ENCODE measurements at regions not wholly inside any gene's neighbourhood (a gene's known extent, or its start where the extent isn't known, plus 50 kb on each side); places are given as distances from the start of the nearest gene placed in this dataset.
"Not testable (repeated sequence)": the region's sequence is repeated elsewhere in the genome, so short reads cannot be mapped to it uniquely, and the experiment has no call there.

GRCh38 chr3:193801097-193801496 lies 208.1 kb downstream of the OPA1 start:
- no peak for DNase-seq (ENCODE audit: low spot score)

- peak; percentile 61 for DNase-seq (ENCODE audit: low spot score)
These were observed 210.3 kb downstream of the OPA1 start for GRCh38 chr3:193803288-193803687.

DNA sequence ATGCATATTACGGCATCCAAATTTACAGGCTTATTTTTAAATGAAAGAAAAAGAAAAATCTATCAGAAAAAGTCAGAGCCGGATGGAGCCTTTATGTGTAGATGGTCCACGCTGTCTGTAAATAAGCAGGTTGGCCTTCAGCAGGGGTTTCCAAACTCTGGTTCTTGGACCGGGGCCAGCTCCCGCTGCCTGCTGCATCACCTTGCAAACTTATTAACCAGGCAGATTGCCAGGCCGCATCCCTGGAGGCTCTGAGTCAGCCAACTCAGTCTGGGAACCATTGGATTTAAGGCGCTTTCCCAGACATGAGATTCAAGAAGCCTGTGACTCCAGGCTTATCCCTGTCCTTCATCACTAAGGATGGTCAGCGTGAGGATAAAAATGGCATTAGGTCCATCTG lies 212.4 kb downstream of the OPA1 start:
- peak; percentile 82 for DNase-seq (ENCODE audit: low spot score)

GRCh38 chr3:193808317-193808716 lies 215.3 kb downstream of the OPA1 start:
- no peak for DNase-seq (ENCODE audit: low spot score)

GRCh38 chr3:193809106-193809505 lies 216.1 kb downstream of the OPA1 start:
- no peak for DNase-seq (ENCODE audit: low spot score)

- DNase-seq (ENCODE audit: low spot score) = no peak
These were observed 219.2 kb downstream of the OPA1 start for GRCh38 chr3:193812078-193812725.

DNA sequence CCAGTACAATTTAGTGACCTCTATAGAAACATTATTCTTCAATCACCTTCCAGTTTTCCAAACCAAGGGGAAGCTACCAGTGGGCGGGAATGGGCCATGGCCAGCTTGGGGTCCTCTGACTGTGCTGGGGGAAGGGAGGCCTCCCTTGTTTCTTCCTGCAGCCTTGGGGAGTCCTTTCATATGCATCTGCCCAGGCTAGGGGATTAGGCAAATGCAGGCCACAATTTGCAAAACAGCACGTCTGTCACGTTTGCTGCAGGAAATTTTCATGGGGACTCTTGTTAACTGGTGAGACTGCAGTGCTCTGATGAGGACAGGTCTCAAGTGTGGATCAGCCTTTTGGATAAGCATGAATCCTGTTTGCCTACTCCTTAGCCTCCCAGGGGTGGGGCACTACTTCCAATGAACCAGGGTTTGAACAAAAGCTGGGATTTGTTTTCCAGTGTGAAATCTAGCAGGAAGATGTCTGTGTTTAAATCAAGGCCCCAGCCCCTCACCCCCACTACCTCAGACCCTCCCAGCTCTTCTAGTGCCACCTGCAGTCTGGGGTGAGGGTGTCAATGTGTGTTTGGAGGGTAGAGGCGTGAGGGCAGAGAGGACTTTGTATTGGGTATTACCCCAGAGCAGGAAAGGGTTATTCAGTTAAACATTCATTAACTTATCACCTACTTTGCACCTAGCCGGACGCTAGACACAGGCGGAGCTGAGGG lies 219.9 kb downstream of the OPA1 start:
- no peak for DNase-seq (ENCODE audit: low spot score)

GRCh38 chr3:193813501-193813830 lies 220.5 kb downstream of the OPA1 start:
- no peak for DNase-seq (ENCODE audit: low spot score)

GRCh38 chr3:193814166-193814892 lies 221.3 kb downstream of the OPA1 start:
- no peak for DNase-seq (ENCODE audit: low spot score)

DNA sequence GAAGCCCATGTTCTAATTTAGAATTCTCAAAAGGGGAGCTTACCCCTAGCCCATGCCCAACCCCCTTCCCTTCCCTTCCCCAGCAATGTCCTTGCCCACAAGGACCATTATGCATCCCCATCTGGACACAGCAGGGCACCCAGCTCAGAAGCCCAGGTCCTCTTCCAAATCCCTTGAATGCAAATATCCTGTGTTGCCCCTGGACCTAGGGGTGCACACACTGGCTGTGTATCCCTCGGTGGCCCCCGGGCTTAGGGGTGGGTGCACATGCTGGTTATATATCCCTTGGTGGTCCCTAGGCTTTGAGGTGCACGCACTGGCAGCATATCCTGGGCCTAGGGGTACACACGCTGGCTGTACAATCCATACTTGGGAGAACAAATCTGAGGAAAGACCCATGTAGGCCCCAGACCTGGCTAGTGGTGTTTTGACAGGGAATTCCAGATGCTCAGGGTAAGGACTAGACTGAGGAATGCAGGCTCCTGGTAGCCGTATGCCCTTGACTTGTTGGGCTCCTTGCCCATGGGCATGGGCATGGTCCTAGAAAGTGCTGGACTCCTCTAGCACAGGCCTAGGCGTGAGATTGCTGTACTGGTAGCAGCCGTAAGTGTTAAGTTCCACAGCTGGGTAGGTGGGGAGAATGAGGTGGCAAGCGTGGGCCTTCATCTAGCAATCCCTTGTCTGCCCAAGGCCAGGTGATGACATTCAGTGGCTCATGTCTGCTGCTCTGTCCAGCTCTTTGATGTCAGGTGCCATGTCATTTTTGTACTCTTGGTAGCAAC lies 222.4 kb downstream of the OPA1 start:
- DNase-seq (ENCODE audit: low spot score) = no peak

- no peak for DNase-seq (ENCODE audit: low spot score)
These were observed 223.0 kb downstream of the OPA1 start for GRCh38 chr3:193816028-193816395.

DNA sequence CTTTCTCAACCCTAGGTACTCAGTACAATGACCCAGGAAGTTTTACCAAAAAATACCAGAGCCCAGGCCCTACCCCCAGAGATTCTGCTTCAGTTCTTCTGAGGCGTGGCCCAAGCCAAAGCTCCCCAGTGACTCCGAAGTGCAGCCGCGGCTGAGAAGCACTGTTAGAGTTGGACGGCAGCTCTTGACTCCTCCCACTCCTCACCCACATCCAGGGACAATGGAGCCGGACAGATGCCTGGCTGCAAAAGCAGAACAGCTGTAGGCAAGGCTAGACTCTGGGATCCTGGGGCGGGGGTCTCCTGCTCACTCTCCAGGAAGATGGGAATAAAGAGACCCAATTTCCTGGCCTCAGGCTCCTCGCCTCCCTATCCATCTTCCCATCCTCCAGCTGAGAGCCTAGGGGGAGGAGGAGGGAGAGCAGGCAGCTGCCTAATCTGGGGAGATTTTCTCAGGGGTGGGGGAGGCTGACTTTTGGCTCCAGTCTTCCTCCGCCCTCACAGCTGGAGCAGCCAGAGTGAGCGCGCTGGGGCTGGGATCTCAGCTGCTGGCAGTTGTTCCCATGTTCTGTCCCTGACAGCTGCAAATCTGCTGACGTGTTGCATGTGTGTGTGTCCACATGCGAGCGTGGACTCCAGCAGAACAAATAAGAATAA lies 223.8 kb downstream of the OPA1 start:
- DNase-seq (ENCODE audit: low spot score) = peak; percentile 79

DNA sequence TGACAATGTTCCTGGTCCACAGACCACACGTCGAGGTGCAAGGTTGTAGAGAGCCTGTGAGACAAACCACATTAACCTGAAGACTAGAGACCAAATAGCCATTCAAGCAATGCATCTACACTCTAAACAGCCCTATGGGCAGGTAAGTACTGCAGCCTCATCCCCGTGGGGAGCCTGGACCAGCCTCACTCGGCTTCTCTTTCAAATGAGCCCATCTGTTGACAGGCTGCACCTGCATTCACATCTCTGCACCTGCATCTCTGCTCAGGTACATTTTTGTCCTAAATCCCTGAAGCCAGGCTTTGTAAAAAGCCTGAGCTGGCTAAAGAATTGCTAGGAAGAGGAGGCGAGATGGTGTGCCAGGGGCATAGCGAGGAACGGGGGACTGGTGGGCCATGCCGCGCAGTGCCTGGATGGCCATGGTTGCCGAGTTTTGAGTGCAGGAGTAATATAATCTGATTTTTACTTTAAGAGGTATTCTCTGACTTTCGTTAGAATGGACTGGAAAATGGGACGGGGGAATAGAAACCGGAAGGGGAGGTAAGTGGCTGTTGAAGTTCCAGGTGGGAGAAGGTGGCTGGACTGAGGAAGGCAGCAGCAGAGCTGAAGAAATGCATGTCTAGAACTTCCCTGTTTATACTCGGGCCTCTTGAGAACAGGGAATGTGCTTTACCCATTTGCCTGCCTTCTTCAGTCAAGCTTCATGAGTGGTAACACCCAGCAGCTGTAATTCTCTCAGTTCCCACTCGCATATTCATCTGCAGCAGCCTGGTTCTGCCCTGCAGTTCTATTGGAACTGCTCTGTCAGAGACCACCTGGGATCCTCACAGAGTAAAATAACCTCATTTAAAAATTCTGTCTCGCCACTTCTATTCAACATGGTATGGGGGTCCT lies 226.4 kb downstream of the OPA1 start:
- DNase-seq (ENCODE audit: low spot score) = no peak

- no peak for DNase-seq (ENCODE audit: low spot score)
These were observed 228.2 kb downstream of the OPA1 start for GRCh38 chr3:193821151-193821668.

DNA sequence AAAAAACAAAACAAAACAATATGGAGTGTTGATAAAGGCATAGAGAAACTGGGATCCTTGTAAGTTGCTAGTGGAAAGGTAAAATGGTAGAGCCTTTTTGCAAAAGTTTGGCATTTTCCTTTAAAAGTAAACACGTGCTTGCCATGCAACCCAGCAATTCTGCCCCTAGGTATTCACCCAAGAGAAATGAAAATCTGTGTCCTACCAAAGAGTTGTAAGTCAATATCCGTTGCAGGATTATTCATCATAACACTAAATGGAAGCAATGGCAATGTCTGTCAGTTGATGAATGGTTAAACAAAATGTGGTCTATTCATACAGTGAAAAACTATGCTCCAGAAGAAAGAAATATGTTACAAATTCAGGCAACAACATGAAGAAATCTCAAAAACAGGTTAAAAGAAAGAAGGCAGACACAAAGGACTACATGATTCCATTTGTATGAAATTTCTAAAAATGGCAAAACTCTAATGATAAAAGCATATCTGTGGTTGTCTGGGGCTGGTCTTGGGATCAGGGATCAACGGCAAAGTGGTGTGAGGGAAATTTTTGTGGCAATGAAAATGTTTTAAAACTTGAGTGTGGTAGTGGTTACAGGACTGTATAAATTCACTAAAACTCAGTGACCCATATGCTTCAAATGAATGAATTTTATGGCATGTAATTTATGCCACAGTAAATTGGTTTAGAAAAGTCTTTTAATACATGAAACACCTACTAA lies 229.6 kb downstream of the OPA1 start:
- no peak for DNase-seq (ENCODE audit: low spot score)

- not testable (repeated sequence) for DNase-seq (ENCODE audit: low spot score)
These were observed 230.2 kb downstream of the OPA1 start for GRCh38 chr3:193823213-193823605.

- DNase-seq (ENCODE audit: low spot score) = no peak
These were observed 231.4 kb downstream of the OPA1 start for GRCh38 chr3:193824365-193824764.

DNA sequence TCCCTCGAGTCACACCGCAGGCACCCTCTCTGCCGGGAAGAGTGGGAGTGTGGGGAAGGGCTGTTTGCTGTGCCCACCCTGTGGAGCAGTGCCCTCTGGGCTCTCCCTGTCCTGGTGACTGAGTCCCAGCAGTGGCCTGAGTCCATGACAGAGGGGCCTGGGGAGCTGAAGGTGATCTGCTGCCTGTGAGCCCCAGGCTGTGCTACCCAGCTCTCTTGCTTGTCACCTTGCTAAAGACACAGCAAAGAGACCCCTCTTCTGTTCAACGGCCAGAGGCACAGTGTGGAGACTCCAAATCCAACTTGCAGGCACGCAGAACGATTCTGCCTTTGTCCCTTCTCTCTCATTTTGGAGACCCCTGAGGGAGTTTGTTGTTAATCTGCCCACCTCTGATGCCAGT lies 232.6 kb downstream of the OPA1 start:
- no peak for DNase-seq (ENCODE audit: low spot score)

DNA sequence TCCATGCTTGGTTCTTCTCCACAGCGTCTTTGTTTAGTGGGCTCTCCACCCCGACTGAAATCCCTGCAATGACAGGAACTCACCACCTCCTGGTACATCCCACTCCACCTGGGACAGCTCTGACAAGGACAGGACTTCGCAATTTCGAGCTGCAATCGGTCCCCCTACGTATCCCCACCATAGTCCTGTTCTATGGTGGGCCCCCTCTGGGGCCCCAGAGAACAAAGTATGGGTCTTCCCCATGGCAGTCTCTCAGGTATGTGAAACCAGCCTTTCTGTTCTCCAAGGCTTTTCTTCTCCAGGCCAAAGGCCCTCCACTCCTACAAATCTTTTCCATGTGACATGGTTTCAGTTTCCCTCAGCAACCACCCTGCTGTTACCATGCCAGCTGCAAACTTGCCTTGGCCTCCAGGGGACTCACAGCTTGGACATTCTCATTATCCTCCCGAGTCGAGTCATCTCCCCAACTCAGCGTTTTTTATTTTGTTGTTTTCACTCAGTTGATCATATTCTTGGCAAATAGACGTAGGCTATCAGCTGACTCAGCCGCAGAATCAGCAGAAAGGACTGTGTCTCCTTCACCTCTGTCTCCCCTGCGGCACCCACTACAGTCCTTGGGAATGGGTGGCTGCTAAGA lies 233.3 kb downstream of the OPA1 start:
- DNase-seq (ENCODE audit: low spot score) = no peak
